Cardiac septum (tissue), 1 donor: ENCODE measurements at regions not wholly inside any gene's neighbourhood (a gene's known extent, or its start where the extent isn't known, plus 50 kb on each side); places are given as distances from the start of the nearest gene placed in this dataset.

Experiments used
- DNase-seq: peaks from one replicate; pipeline ENCODE4 v3.0.0-alpha.2; 2020; ENCODE audit warnings: low spot score
- intact Hi-C: fragments of 100-400 bp; cut with DNase I; formaldehyde crosslinking; loops from one replicate; pipeline ENCODE4 v1.14.0; 2022
- donor health status: DM: no; HTN: no; CAD: no.

GRCh38 chr9:90095682-90096081 lies 490.9 kb downstream of the GADD45G start:
- intact Hi-C loops: loop anchor here (5.0 kb wide), 1 partner anchor 178 kb away; no protein-coding TSS in a partner anchor
- no peak for DNase-seq

- no peak for DNase-seq
These were observed 492.4 kb downstream of the GADD45G start for GRCh38 chr9:90097237-90097636.

GRCh38 chr9:90098408-90098807 lies 493.6 kb downstream of the GADD45G start:
- intact Hi-C loops: loop anchor here (5.0 kb wide), 1 partner anchor 181 kb away; no protein-coding TSS in a partner anchor
- no peak for DNase-seq

More at GRCh38 chr9:90097237-90097636, 492.4 kb downstream of the GADD45G start:
- intact Hi-C loops: loop anchor here (5.0 kb wide), 1 partner anchor 180 kb away; no protein-coding TSS in a partner anchor

- no peak for DNase-seq
- intact Hi-C loops: loop anchor here (5.0 kb wide), 1 partner anchor 182 kb away; no protein-coding TSS in a partner anchor
These were observed 494.6 kb downstream of the GADD45G start for GRCh38 chr9:90099262-90099963.

- intact Hi-C loops: loop anchor here (5.0 to 10.0 kb wide), 2 partner anchors 103 to 345 kb away; no protein-coding TSS in a partner anchor
- DNase-seq: no peak
These were observed 495.2 kb downstream of the GADD45G start for GRCh38 chr9:90100014-90100413.

GRCh38 chr9:90102292-90102901 lies 497.6 kb downstream of the GADD45G start:
- DNase-seq: peak; percentile 88
- intact Hi-C loops: loop anchor here (1.0 to 10.0 kb wide), 4 partner anchors 105 to 504 kb away; no protein-coding TSS in a partner anchor

- intact Hi-C loops: loop anchor here (5.0 to 10.0 kb wide), 2 partner anchors 106 to 349 kb away; no protein-coding TSS in a partner anchor
- no peak for DNase-seq
These were observed 499.0 kb downstream of the GADD45G start for GRCh38 chr9:90103771-90104170.

- DNase-seq: no peak
- intact Hi-C loops: loop anchor here (10.0 kb wide), 1 partner anchor 351 kb away; no protein-coding TSS in a partner anchor
These were observed 501.0 kb downstream of the GADD45G start for GRCh38 chr9:90105773-90106172.

GRCh38 chr9:90107040-90107725 lies 502.4 kb downstream of the GADD45G start:
- DNase-seq: no peak
- intact Hi-C loops: loop anchor here (10.0 kb wide), 1 partner anchor 352 kb away; no protein-coding TSS in a partner anchor

- DNase-seq: no peak
- intact Hi-C loops: loop anchor here (10.0 kb wide), 1 partner anchor 353 kb away; no protein-coding TSS in a partner anchor
These were observed 503.2 kb downstream of the GADD45G start for GRCh38 chr9:90107726-90108655.

GRCh38 chr9:90112788-90113187 lies 508.0 kb downstream of the GADD45G start:
- intact Hi-C loops: no loop called here
- DNase-seq: no peak

- intact Hi-C loops: no loop called here
- DNase-seq: no peak
These were observed 510.0 kb downstream of the GADD45G start for GRCh38 chr9:90114641-90115425.

GRCh38 chr9:90121762-90122161 lies 517.0 kb downstream of the GADD45G start:
- intact Hi-C loops: no loop called here

GRCh38 chr9:90124961-90125360 lies 517.7 kb downstream of the DIRAS2 start:
- intact Hi-C loops: no loop called here
- DNase-seq: no peak

More at GRCh38 chr9:90121762-90122161, 517.0 kb downstream of the GADD45G start:
- no peak for DNase-seq

GRCh38 chr9:90127923-90128322 lies 514.7 kb downstream of the DIRAS2 start:
- DNase-seq: no peak
- intact Hi-C loops: no loop called here

- intact Hi-C loops: no loop called here
- no peak for DNase-seq
These were observed 513.9 kb downstream of the DIRAS2 start for GRCh38 chr9:90128587-90129190.

GRCh38 chr9:90129446-90129845 lies 513.2 kb downstream of the DIRAS2 start:
- intact Hi-C loops: no loop called here
- DNase-seq: no peak

GRCh38 chr9:90131568-90131967 lies 511.1 kb downstream of the DIRAS2 start:
- intact Hi-C loops: no loop called here
- DNase-seq: no peak
